Femur (tissue), 1 donor: ENCODE measurements at regions not wholly inside any gene's neighbourhood (a gene's known extent, or its start where the extent isn't known, plus 50 kb on each side); places are given as distances from the start of the nearest gene placed in this dataset.
"Not testable (repeated sequence)": the region's sequence is repeated elsewhere in the genome, so short reads cannot be mapped to it uniquely, and the experiment has no call there.

Experiments
- DNase-seq: peaks from one replicate; pipeline ENCODE4 v3.0.0-alpha.2; 2017

GRCh38 chr14:85934123-85934885, 404.4 kb downstream of the FLRT2 start:
- no peak for DNase-seq

GRCh38 chr14:85921241-85921640, 391.3 kb downstream of the FLRT2 start:
- no peak for DNase-seq

GRCh38 chr14:85917716-85918115, 387.8 kb downstream of the FLRT2 start:
- DNase-seq: no peak

GRCh38 chr14:85915711-85916110, 385.8 kb downstream of the FLRT2 start:
- no peak for DNase-seq

- no peak for DNase-seq
These were observed 382.2 kb downstream of the FLRT2 start for GRCh38 chr14:85912141-85912540.

GRCh38 chr14:85911044-85911443, 381.1 kb downstream of the FLRT2 start:
- no peak for DNase-seq

GRCh38 chr14:85909581-85909980, 379.6 kb downstream of the FLRT2 start:
- no peak for DNase-seq

- DNase-seq: no peak
These were observed 377.6 kb downstream of the FLRT2 start for GRCh38 chr14:85907536-85907935.

- DNase-seq: no peak
These were observed 367.9 kb downstream of the FLRT2 start for GRCh38 chr14:85897808-85898207.

GRCh38 chr14:85895603-85896002, 365.7 kb downstream of the FLRT2 start:
- DNase-seq: peak; percentile 28

- no peak for DNase-seq
These were observed 362.3 kb downstream of the FLRT2 start for GRCh38 chr14:85892251-85892650.

- no peak for DNase-seq
These were observed 354.0 kb downstream of the FLRT2 start for GRCh38 chr14:85883966-85884365.

GRCh38 chr14:85883101-85883500, 353.2 kb downstream of the FLRT2 start:
- no peak for DNase-seq

- no peak for DNase-seq
These were observed 352.0 kb downstream of the FLRT2 start for GRCh38 chr14:85881935-85882334.

GRCh38 chr14:85878874-85879273, 348.9 kb downstream of the FLRT2 start:
- no peak for DNase-seq

- no peak for DNase-seq
These were observed 343.1 kb downstream of the FLRT2 start for GRCh38 chr14:85873006-85873405.

- no peak for DNase-seq
These were observed 337.5 kb downstream of the FLRT2 start for GRCh38 chr14:85867450-85867849.

- no peak for DNase-seq
These were observed 335.8 kb downstream of the FLRT2 start for GRCh38 chr14:85865701-85866100.

- DNase-seq: no peak
These were observed 328.7 kb downstream of the FLRT2 start for GRCh38 chr14:85858634-85859033.

- no peak for DNase-seq
These were observed 326.5 kb downstream of the FLRT2 start for GRCh38 chr14:85856430-85856829.

GRCh38 chr14:85853996-85854526, 324.1 kb downstream of the FLRT2 start:
- no peak for DNase-seq

- DNase-seq: no peak
These were observed 323.0 kb downstream of the FLRT2 start for GRCh38 chr14:85852906-85853305.

- not testable (repeated sequence) for DNase-seq
These were observed 322.2 kb downstream of the FLRT2 start for GRCh38 chr14:85852123-85852522.

- not testable (repeated sequence) for DNase-seq
These were observed 300.6 kb downstream of the FLRT2 start for GRCh38 chr14:85830549-85830948.

- DNase-seq: not testable (repeated sequence)
These were observed 299.7 kb downstream of the FLRT2 start for GRCh38 chr14:85829601-85830000.
